Myocyte (in vitro differentiated cells): ENCODE measurements at regions not wholly inside any gene's neighbourhood (a gene's known extent, or its start where the extent isn't known, plus 50 kb on each side); places are given as distances from the start of the nearest gene placed in this dataset.

Experiments used
- DNase-seq: peaks from one replicate; pipeline ENCODE4 v3.0.0-alpha.2; 2012; ENCODE audit warnings: low read depth

DNA sequence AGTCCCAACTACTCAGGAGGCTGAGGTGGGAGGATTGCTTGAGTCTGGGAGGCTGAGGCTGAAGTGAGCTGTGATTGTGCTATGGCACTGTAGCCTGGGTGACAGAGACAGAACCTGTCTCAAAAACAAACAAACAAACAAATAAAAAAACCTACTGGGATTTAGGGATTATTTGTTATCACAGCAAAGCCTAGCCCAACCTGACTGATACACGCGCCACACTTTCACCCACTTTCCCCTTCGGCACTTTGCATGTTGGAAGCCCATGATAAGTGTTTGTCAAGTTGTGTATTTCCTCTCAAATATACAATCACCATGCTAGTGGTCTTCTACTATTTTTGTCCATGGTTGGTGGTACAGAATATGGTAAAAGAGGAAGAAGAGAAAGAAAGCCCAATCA is 50.5 kb upstream of the STC2 start:
- no peak for DNase-seq
